Stimulated activated CD4-positive, alpha-beta T cell treated with anti-CD3 and anti-CD28 coated beads, Interleukin-12 subunit alpha, Interleukin-12 subunit beta, amount 100 ng/mL, for 24 hours (primary cell): ENCODE measurements at regions not wholly inside any gene's neighbourhood (a gene's known extent, or its start where the extent isn't known, plus 50 kb on each side); places are given as distances from the start of the nearest gene placed in this dataset.
"Not testable (repeated sequence)": the region's sequence is repeated elsewhere in the genome, so short reads cannot be mapped to it uniquely, and the experiment has no call there.

Experiments used
- DNase-seq, 2 experiments: peaks; one replicate each; pipeline ENCODE4 v3.0.0-alpha.2; 2020; ENCODE audit warnings: low read depth in 2 of 2

DNA sequence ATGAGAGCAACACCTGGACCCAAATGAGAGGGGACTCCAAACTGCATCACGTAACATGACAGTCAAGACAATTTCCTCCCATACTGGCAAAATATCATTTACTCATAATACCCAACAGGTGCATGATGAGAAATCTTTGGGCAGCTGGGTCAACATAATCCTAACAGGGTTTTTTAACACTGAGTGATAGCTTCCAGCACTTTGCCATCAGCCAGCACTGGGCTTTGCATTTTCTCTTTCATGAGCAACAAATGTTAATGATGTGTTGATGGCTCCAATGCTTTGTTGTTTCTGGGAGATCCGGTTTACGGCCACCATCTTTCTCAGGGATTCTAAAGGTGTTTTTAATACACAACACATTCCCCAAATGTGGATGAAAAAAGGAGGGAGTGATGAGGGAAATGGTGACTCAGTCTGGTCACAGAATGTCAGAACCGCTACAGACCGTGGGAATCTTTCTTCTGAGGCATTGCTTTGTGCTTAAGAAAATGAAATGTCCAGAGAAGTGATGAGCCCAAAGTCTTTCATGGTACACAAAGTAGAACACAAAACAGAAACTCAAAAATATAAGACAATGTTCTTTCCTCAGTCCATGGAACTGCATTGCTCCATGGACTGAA, 705.7 kb upstream of the IGFBP3 start:
- DNase-seq: no peak

GRCh38 chr7:46626261-46626660, 705.2 kb upstream of the IGFBP3 start:
- DNase-seq: no peak

DNA sequence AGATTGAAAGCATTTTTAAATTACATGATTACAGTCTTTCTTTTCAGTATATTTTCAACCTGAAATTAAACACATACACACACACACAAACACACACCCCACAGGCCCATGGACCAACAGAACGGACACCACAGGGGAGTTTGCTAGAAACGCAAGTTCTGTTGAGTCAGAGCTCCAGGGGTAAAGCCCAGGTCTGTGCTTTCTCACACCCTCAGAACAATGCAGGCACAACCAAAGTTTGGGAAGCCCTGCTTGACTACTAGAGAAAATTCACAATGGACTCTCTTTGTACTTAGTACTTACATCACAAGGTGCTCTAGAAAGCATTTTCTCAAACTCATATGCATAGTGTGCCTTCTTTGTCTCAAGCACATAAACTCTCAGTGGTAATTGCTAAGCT, 704.0 kb upstream of the IGFBP3 start:
- no peak for DNase-seq

DNA sequence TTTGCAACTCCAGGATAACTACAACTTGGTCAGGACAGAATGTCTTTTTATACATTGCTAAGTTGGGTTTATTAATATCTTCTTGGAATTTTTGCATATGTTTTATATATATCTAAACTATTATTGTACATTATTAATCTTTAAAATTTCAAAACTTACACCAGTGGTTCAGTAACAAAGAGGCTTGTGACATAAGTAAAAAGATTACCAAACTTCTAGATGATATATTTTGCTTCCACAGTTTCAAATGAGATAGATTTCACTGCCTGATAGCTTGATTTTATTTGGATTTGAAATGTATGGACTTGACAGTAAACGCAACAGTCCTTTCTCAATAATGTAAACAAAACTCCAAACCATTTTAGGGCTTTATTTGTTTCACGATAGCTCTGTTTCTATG, 701.2 kb upstream of the IGFBP3 start:
- no peak for DNase-seq

DNA sequence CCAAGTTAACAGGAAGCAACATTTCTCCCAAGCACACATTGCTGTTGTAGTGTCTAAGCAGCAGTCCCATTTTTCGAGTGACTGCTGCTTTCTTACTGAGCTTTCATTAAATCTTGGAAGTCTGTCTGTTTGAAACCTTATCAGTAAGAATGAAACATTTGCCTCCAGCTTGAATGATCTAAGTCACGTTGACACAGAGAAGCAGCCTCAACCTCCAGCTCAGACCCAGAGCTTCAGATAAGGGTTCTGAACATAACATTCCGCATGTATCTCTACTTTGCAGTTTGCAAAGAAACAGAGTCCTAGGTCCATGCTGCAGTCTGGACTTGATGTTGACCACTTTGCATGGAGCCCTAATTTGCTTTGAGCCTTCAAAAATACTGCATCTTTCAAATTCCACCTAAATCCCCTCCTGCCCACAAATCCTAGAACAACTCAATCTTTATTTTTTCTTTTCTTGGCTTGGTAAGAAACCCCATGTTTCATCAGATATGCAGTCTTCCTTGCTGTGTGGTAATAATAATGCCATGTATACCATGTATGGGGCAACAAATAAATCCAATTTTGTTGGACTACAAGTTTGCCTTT, 698.7 kb upstream of the IGFBP3 start:
- DNase-seq: no peak

DNA sequence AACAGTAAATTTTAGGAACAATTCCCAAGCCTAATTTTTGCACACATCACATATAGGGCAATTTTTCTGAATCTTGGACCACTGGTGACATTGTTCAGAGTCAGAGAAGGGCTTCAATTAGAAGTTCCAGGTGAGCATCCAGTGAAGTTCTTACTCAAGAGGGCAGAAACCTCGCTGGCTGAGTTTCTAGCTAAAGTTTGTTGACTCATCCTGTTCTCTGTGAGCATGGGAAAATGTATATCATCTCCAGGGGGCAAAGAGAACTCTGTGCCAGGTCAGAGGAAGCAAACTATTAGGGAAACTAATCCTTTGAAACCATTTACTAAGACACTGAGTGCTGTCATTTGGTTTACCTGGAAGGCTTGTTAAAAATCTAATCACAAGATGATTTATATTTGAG, 695.6 kb upstream of the IGFBP3 start:
- DNase-seq: no peak

DNA sequence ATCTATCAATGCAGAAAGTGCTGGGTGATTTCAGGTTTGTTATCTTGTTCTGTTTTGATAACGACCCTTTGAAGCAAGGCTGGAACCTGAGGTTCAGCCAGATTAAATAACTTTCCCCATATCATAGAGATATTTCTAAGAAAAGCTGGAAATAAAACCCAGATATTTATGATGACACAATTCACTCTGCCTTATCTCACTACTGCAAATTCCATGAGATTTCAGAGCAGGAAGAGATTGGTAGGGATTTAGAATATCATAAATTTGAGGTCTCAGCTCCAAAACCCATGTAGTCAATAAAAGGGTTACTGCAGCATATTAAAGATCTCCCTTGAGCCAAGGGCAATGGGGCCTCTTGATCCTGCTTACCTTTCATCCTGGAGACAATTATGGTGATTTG, 692.5 kb upstream of the IGFBP3 start:
- no peak for DNase-seq

DNA sequence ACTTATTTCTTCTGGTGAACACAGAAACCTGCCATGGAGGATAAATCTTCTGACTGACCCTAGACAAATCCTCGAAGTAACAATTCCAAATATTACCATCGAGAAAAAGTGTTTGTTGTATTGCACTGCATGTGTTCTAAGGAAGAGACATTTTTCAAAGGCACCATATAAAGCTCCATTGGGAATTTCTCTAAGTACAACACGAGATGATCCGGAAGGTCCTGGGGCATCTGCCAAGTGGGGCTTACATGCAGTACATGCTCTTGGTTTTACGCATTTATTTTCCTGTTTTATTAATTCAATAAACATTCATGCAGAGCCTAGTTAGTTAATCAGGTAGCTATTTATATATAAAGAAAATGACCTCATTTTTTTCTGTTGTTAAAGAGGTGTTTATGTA, 692.0 kb upstream of the IGFBP3 start:
- no peak for DNase-seq

DNA sequence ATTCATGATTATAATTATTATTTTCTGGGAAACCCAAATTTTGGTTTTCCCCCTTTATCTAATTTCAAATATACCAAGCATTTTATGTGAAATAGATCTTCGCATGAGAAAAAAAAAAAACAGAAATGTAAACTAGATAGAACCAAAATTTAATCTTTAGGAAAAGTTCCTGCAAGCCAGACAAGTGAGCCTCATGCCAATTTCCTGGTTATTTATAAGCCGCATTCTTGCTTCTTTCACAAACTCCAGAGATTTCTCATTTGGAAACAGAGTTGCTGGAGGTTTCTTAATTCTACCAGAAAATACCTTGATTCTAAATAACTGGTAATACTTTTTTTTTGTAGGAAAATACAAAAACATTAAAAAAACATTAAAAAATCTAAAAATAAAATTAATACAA, 690.4 kb upstream of the IGFBP3 start:
- no peak for DNase-seq

DNA sequence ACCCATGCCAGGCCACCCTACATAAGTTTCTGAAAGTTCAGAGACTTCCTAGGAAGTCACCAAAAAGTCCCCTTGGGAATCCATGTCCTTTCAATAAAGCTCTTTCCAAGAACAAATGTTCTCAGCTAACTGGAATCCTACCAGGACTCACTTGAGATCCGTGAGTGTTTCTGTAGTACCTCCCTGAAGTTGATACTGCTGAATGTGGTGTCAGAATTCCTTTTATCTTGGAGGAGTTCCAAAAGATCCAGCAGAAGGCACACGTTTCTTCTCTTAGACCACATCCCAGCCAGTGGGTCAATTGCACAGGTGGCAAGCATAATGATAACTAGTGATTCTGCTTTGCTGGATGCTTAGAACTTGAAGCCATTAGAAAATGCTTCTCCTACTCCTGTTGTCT, 689.7 kb upstream of the IGFBP3 start:
- no peak for DNase-seq

DNA sequence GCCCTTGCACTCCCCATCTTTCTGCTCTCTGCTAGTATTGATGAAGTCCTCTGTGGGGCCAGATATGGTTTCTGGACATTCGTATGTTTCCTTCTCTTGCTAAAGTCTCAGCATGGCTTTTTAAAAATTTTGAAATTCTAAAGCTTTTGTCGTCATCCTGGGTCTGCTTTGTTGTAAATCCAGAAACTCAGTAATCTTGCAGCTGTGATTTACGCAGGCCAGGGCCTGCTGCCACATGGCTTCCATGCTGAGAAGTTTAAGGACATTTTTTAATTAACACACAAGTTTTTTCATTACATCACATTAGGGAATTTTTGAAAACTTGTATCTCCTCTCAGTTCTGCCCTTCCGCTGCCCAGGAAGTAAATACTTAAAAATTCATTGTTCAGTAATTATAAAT, 686.1 kb upstream of the IGFBP3 start:
- DNase-seq: no peak

GRCh38 chr7:46606761-46607160, 685.7 kb upstream of the IGFBP3 start:
- no peak for DNase-seq

- DNase-seq: no peak
Observed at GRCh38 chr7:46604241-46604661, 683.2 kb upstream of the IGFBP3 start.

- DNase-seq: no peak
Observed at GRCh38 chr7:46603780-46604179, 682.7 kb upstream of the IGFBP3 start.

DNA sequence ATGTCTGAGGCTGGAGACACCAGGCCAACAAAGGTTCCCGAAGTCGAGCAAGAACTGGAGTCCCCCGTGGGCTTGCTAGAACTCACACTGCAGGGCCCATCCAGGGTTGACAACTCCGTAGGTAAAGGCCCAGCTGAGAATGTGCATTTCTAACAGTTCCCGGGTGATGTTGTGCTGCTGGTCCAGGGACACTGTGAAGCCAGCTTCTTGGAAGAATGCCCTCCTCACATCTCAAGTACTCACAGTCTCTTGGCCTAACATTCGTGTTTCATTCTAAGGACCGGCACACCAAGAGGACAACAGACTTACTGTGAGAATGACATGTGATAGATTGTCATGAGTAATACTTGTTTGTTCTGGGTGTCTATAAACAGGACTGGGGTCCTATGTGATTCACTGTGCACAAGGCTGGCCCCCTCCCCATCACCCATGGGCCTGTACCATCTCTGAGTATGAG, 682.3 kb upstream of the IGFBP3 start:
- DNase-seq: no peak

DNA sequence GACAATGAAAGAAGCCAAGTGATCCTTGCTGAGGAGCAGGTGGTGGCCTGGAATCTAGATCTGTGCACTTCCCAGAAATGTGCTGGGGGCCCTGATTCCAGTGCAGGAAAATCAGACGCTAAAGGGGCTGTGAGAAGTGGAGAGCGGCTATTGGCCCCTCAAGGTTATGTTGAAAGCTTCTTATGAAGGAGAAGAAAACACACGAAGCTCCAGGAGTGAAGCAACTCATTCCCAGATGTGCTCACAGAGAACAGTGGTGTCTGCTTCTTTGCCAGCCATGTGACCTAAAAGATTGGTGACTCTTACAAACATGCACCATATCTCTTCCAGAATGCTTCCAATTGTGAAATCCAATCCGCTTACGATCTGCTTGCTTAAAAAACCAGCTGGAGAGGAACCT, 679.3 kb upstream of the IGFBP3 start:
- DNase-seq: no peak

DNA sequence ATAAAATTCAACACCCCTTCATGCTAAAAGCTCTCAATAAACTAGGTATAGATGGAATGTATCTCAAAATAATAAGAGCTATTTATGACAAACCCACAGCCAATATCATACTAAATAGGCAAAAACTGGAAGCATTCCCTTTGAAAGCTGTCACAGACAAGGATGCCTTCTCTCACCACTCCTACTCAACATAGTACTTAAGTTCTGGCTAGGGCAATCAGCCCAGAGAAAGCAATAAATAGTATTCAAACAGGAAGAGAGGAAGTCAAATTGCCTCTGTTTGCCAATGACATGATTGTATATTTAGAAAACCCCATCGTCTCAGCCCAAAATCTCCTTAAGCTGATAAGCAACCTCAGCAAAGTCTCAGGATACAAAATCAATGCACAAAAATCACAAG, 673.8 kb upstream of the IGFBP3 start:
- not testable (repeated sequence) for DNase-seq

GRCh38 chr7:46590918-46591905, 670.1 kb upstream of the IGFBP3 start:
- not testable (repeated sequence) for DNase-seq

DNA sequence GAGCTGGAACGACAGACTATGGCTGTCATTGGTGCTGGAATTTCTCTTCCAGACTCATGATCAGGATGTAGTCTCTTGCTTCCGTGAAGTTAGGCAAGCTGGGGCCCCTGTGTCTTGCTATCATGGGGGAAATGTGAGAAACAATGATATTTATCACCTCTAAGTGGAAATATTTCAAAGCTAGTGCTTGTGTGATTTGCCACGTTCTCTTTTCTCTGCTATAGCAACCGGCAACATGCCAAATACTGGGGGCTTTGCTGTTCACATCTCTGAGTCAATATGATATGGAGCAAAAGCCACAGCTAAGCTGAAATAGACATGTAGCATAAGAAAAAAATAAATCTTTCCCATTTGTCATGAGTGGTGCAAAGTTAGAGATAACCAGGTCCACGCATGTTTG, 668.2 kb upstream of the IGFBP3 start:
- DNase-seq: no peak

GRCh38 chr7:46586406-46586805, 665.3 kb upstream of the IGFBP3 start:
- no peak for DNase-seq

- no peak for DNase-seq
Observed at GRCh38 chr7:46583656-46584055, 662.6 kb upstream of the IGFBP3 start.

GRCh38 chr7:46581268-46581667, 660.2 kb upstream of the IGFBP3 start:
- no peak for DNase-seq

- DNase-seq: no peak
Observed at GRCh38 chr7:46580766-46581165, 659.7 kb upstream of the IGFBP3 start.
